B cell (primary cell): ENCODE measurements at regions not wholly inside any gene's neighbourhood (a gene's known extent, or its start where the extent isn't known, plus 50 kb on each side); places are given as distances from the start of the nearest gene placed in this dataset.
"Not testable (repeated sequence)": the region's sequence is repeated elsewhere in the genome, so short reads cannot be mapped to it uniquely, and the experiment has no call there.

ENCODE experiments used
- ATAC-seq: fragments of 200-7000 bp; cut with Tn5 transposase; one replicate; pipeline ENCODE4 v1.10.0; 2021; ENCODE audit warnings: low read depth, mild to moderate bottlenecking, moderate number of reproducible peaks, moderate library complexity
- CTCF ChIA-PET: fragments of 350-600 bp; sonication (Branson Sonifier 250); formaldehyde crosslinking; loops from one replicate; lab custom pipeline; 2021; ENCODE audit warnings: antibody characterized with exemption, inconsistent platforms; lab: Charles Lee
- POLR2A ChIA-PET: fragments of 350-600 bp; sonication (Branson Sonifier 250); formaldehyde crosslinking; loops from one replicate; lab custom pipeline; 2021; ENCODE audit warnings: antibody characterized with exemption; lab: Charles Lee
- DNase-seq: peaks from one replicate; pipeline ENCODE4 v3.0.0; 2013
- H2AFZ ChIP-seq: 2 replicates; pipeline ENCODE4 v1.6.1; 2012; ENCODE audit warnings: mild to moderate bottlenecking, low read depth, low read length; ENCODE audit not compliant: insufficient read depth, poor library complexity, severe bottlenecking
- H3K27ac ChIP-seq, 2 donors: 1 replicate in 1 of 2; 2 replicates in 1 of 2; pipeline ENCODE4 v1.5.1; 2012 to 2013; ENCODE audit warnings: low read length in 2 of 2, mild to moderate bottlenecking in 2 of 2, moderate library complexity in 1 of 2
- H3K27me3 ChIP-seq, 4 experiments: fragments of 200-600 bp in 1 of 4; sonication (generic) in 1 of 4; replicated peaks in 1 of 4; 1 replicate in 2 of 4; 2 replicates in 2 of 4; pipeline versions ENCODE4 v1.6.1 to v1.7.0; 2013 to 2016; ENCODE audit warnings: low read length in 3 of 4, mild to moderate bottlenecking in 2 of 4, mixed read lengths in 1 of 4, moderate library complexity in 1 of 4; ENCODE audit not compliant: insufficient read depth in 4 of 4, control insufficient read depth in 3 of 4; ENCODE audit errors: control extremely low read depth in 1 of 4
- H3K36me3 ChIP-seq, 2 experiments: replicated peaks in 1 of 2; 1 replicate in 1 of 2; 2 replicates in 1 of 2; pipeline versions ENCODE4 v1.6.1 to v1.7.1; 2013; ENCODE audit warnings: low read length in 1 of 2; ENCODE audit not compliant: insufficient read depth in 2 of 2, control insufficient read depth in 1 of 2; ENCODE audit errors: control extremely low read depth in 1 of 2, extremely low read depth in 1 of 2
- H3K4me1 ChIP-seq, 2 donors: fragments of 200-600 bp in 1 of 2; sonication (generic) in 1 of 2; 1 replicate in 1 of 2; 2 replicates in 1 of 2; pipeline versions ENCODE4 v1.5.1 to v1.6.1; 2013 to 2017; ENCODE audit warnings: low read length in 2 of 2; ENCODE audit not compliant: control insufficient read depth in 2 of 2, insufficient read depth in 2 of 2
- H3K4me2 ChIP-seq: replicated peaks from 2 replicates; pipeline ENCODE3; 2012; ENCODE audit warnings: mild to moderate bottlenecking, low read depth, low read length; ENCODE audit not compliant: poor library complexity, severe bottlenecking
- H3K4me3 ChIP-seq, 5 experiments: fragments of 200-600 bp in 1 of 5; sonication (generic) in 1 of 5; 1 replicate in 3 of 5; 2 replicates in 2 of 5; pipeline versions ENCODE4 v1.5.1 to v1.7.0; 2011 to 2016; ENCODE audit warnings: low read length in 4 of 5, mild to moderate bottlenecking in 4 of 5, low read depth in 2 of 5, control low read depth in 1 of 5, moderate library complexity in 1 of 5; ENCODE audit not compliant: insufficient read depth in 1 of 5; ENCODE audit errors: control extremely low read depth in 1 of 5, extremely low read depth in 1 of 5
- H3K79me2 ChIP-seq: fragments of 200-600 bp; sonication (generic); one replicate; pipeline ENCODE4 v1.6.0; 2016; ENCODE audit warnings: low read length; ENCODE audit not compliant: control insufficient read depth, insufficient read depth
- H3K9ac ChIP-seq: fragments of 200-600 bp; sonication (generic); 2 replicates; pipeline ENCODE4 v1.6.1; 2017; ENCODE audit warnings: mild to moderate bottlenecking, low read length, moderate library complexity
- H3K9me3 ChIP-seq, 3 donors: one replicate each; pipeline versions ENCODE4 v1.6.1 to v1.7.1; 2013; ENCODE audit warnings: low read length in 2 of 3; ENCODE audit not compliant: control insufficient read depth in 2 of 3, insufficient read depth in 1 of 3; ENCODE audit errors: control extremely low read depth in 1 of 3
- H4K20me1 ChIP-seq: 2 replicates; pipeline ENCODE4 v1.6.0; 2012; ENCODE audit warnings: mild to moderate bottlenecking, low read length; ENCODE audit not compliant: insufficient read depth, control insufficient read depth, poor library complexity, severe bottlenecking
- H3K27ac Mint-ChIP-seq: one replicate; pipeline ENCODE4 v1.8.0; 2021; ENCODE audit warnings: mixed read lengths
- H3K27me3 Mint-ChIP-seq: one replicate; pipeline ENCODE4 v1.8.0; 2021; ENCODE audit warnings: mixed read lengths
- H3K4me1 Mint-ChIP-seq: one replicate; pipeline ENCODE4 v1.8.0; 2021; ENCODE audit warnings: mixed read lengths
- H3K4me3 Mint-ChIP-seq: one replicate; pipeline ENCODE4 v1.8.0; 2021; ENCODE audit warnings: mixed read lengths
- H3K9me3 Mint-ChIP-seq: one replicate; pipeline ENCODE4 v1.8.0; 2022; ENCODE audit warnings: mixed read lengths; ENCODE audit not compliant: insufficient read depth
- CTCF ChIP-seq: fragments of 200-600 bp; IDR thresholded peaks from one replicate; pipeline ENCODE4 v1.8.0; 2022; ENCODE audit warnings: antibody characterized with exemption, mild to moderate bottlenecking
- EZH2 ChIP-seq: IDR thresholded peaks from 2 replicates; pipeline ENCODE4 v1.6.1; 2012; ENCODE audit warnings: borderline replicate concordance, low read depth, mild to moderate bottlenecking, moderate library complexity, low read length; ENCODE audit not compliant: insufficient read depth, poor library complexity, severe bottlenecking
- WGBS: methylation state at CpG from one replicate; pipeline ENCODE4 v1.1.5; 2013; ENCODE audit warnings: missing lambda C conversion rate; ENCODE audit not compliant: insufficient coverage; 5-methylcytosine and 5-hydroxymethylcytosine counted together
- intact Hi-C: fragments of 100-400 bp; cut with micrococcal nuclease; formaldehyde crosslinking; loops from one replicate; pipeline ENCODE4 v1.10.0; 2022

DNA sequence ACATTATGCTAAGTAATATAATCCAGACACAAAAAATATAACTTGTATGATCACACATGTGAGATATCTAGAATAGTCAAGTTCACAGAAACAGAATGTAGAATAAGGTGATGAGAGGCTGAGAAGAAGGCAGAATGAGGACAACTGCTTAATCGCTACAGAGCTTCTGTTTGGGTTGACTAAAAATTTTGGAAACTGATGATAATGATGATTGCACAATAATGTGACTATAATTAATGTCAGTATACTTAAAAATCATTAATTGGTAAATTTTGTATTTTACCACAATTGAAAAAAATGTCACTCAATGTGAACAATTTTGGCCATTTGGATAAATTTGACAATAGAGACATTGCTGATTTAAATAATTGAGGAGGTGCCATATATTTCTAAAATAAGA, 1374.4 kb upstream of the CDH8 start:
- intact Hi-C loops: no loop called here
- no peaks in the 10 kb centered on the region for H3K4me1 ChIP-seq
- no peak overlapping the region for H3K27ac ChIP-seq
- H3K4me3 Mint-ChIP-seq: no peak overlapping the region
- ATAC-seq (no peak), DNase-seq (no peak)
- no peak overlapping the region for H3K4me3 ChIP-seq
- H3K27me3 ChIP-seq: no peaks in the 10 kb centered on the region
- H3K79me2 ChIP-seq: no peaks in the 10 kb centered on the region
- no peak overlapping the region for H3K4me2 ChIP-seq
- no peak overlapping the region for H3K27ac Mint-ChIP-seq
- peaks cover 2% of the 10 kb centered on the region for H3K9me3 Mint-ChIP-seq
- no peak for TF ChIP-seq EZH2
- TF ChIP-seq CTCF: no peak
- H3K4me1 Mint-ChIP-seq: no peaks in the 10 kb centered on the region
- POLR2A ChIA-PET: no interaction called here
- WGBS: no CpG with 5 or more reads among the region's 1 CpG
- H4K20me1 ChIP-seq: no peaks in the 10 kb centered on the region
- no peaks in the 10 kb centered on the region for H3K9me3 ChIP-seq
- no peaks in the 10 kb centered on the region for H3K36me3 ChIP-seq
- H3K27me3 Mint-ChIP-seq: no peaks in the 10 kb centered on the region
- CTCF ChIA-PET: no interaction called here
- H2AFZ ChIP-seq: no peak overlapping the region
- no peak overlapping the region for H3K9ac ChIP-seq

DNA sequence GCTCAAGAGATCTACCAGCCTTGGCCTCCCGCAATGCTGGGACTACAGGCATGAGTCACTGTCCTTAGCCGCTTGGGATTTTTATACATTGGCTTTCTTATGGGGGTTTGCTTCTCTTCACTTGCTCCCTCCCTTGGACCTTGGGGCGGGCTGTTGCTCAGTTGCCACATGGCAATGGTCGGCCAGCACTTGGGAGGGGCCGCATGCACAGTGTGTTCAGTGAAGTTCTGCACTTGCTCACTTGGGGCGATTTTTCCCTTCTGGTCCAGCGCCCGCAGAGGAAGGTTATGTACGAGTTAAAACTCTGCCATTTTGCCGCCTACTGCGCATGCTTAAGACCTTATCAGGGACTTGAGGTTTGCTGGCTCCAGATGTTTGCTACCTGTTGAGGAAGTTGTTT, 1367.6 kb upstream of the CDH8 start:
- ATAC-seq: no peak
- CTCF ChIA-PET: no interaction called here
- Mint-ChIP-seq H3K9me3 (peaks cover 3% of the 10 kb centered on the region), H3K27ac (no peak overlapping the region), H3K27me3 (no peaks in the 10 kb centered on the region), H3K4me3 (no peak overlapping the region), H3K4me1 (no peaks in the 10 kb centered on the region)
- no peak for TF ChIP-seq EZH2
- TF ChIP-seq CTCF: no peak
- no peaks in the 10 kb centered on the region for H3K4me1 ChIP-seq
- no peak overlapping the region for H3K9ac ChIP-seq
- no peaks in the 10 kb centered on the region for H3K36me3 ChIP-seq
- no peak overlapping the region for H2AFZ ChIP-seq
- H3K27ac ChIP-seq: no peak overlapping the region
- H4K20me1 ChIP-seq: no peaks in the 10 kb centered on the region
- H3K4me2 ChIP-seq: no peak overlapping the region
- intact Hi-C loops: no loop called here
- H3K9me3 ChIP-seq: peaks cover 0 to 4% (median 0%) of the 10 kb centered on the region in 3 donors
- DNase-seq: no peak
- POLR2A ChIA-PET: no interaction called here
- H3K4me3 ChIP-seq: no peak overlapping the region
- H3K79me2 ChIP-seq: no peaks in the 10 kb centered on the region
- H3K27me3 ChIP-seq: no peaks in the 10 kb centered on the region
- WGBS: 96% methylated on average over 8 of the region's 11 CpGs

- H3K36me3 ChIP-seq, H3K4me1 ChIP-seq, H3K4me2 ChIP-seq, H3K27ac ChIP-seq, H4K20me1 ChIP-seq, CTCF ChIA-PET, H3K9me3 ChIP-seq, ATAC-seq, H3K9me3 Mint-ChIP-seq, H3K4me3 Mint-ChIP-seq, H3K79me2 ChIP-seq, H3K9ac ChIP-seq, H3K27me3 Mint-ChIP-seq, H3K4me3 ChIP-seq, H2AFZ ChIP-seq, DNase-seq, H3K27me3 ChIP-seq, H3K27ac Mint-ChIP-seq, POLR2A ChIA-PET, intact Hi-C loops, H3K4me1 Mint-ChIP-seq: not testable (repeated sequence)
- 96% methylated on average over 14 of the region's 18 CpGs for WGBS
These were observed 1352.0 kb upstream of the CDH8 start for GRCh38 chr16:63388277-63388676.
